ENCODE measurements at regions not wholly inside any gene's neighbourhood (a gene's known extent, or its start where the extent isn't known, plus 50 kb on each side); places are given as distances from the start of the nearest gene placed in this dataset.

DNA sequence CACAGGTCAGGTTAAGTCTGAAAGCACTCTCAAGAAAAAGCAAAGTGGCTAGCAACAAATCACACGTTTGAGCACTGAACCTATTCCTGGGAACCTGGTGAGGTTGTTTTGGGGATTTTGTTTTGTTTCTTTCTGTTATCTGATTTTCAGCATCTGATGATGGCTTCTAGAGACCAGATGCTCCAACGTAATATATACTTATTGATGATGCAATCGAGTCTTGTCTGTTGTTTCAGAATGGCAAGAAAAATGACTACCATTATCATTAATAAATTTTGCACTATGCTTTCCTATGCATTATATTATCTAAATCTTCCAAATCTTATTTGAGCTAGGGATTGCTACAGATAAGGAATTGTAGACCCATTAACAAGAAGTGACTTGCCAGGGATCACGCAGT, 312.3 kb upstream of the FAT3 start:
- H3K9me2 ChIP-seq (replicated peaks; ENCODE audit: control insufficient read depth, low read length) = no peaks in the 10 kb centered on the region
- no peak overlapping the region for H3K4me3 ChIP-seq (ENCODE audit: low read length)
- H3K36me3 ChIP-seq (ENCODE audit: control insufficient read depth, low read length) = no peaks in the 10 kb centered on the region
- H4K20me1 ChIP-seq (ENCODE audit: control insufficient read depth, insufficient read depth, low read depth, low read length) = no peaks in the 10 kb centered on the region
- no peaks in the 10 kb centered on the region for H3F3A ChIP-seq (ENCODE audit: control insufficient read depth, insufficient read depth)
- TF ChIP-seq, protein P1, sequence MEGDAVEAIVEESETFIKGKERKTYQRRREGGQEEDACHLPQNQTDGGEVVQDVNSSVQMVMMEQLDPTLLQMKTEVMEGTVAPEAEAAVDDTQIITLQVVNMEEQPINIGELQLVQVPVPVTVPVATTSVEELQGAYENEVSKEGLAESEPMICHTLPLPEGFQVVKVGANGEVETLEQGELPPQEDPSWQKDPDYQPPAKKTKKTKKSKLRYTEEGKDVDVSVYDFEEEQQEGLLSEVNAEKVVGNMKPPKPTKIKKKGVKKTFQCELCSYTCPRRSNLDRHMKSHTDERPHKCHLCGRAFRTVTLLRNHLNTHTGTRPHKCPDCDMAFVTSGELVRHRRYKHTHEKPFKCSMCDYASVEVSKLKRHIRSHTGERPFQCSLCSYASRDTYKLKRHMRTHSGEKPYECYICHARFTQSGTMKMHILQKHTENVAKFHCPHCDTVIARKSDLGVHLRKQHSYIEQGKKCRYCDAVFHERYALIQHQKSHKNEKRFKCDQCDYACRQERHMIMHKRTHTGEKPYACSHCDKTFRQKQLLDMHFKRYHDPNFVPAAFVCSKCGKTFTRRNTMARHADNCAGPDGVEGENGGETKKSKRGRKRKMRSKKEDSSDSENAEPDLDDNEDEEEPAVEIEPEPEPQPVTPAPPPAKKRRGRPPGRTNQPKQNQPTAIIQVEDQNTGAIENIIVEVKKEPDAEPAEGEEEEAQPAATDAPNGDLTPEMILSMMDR (IDR thresholded peaks at IDR 0.05; ENCODE audit: low read depth, low read length, poor library complexity, severe bottlenecking) = no peak
- no peak for TF ChIP-seq EZH2phosphoT487 (IDR thresholded peaks at IDR 0.05; ENCODE audit: borderline replicate concordance, low read length)
- no peaks in the 10 kb centered on the region for H3K4me1 ChIP-seq (ENCODE audit: control insufficient read depth, low read length)
- H3K27me3 ChIP-seq (ENCODE audit: control insufficient read depth, low read length) = no peaks in the 10 kb centered on the region
- H3K79me2 ChIP-seq (ENCODE audit: control insufficient read depth, low read length) = no peaks in the 10 kb centered on the region
- H3K27ac ChIP-seq (ENCODE audit: low read depth, low read length) = no peak overlapping the region
- no peak overlapping the region for H3K4me2 ChIP-seq (ENCODE audit: low read length)
- H3K9me3 ChIP-seq (ENCODE audit: control insufficient read depth, insufficient read depth, low read length) = no peaks in the 10 kb centered on the region; the same call in 1 of the 2 replicates

DNA sequence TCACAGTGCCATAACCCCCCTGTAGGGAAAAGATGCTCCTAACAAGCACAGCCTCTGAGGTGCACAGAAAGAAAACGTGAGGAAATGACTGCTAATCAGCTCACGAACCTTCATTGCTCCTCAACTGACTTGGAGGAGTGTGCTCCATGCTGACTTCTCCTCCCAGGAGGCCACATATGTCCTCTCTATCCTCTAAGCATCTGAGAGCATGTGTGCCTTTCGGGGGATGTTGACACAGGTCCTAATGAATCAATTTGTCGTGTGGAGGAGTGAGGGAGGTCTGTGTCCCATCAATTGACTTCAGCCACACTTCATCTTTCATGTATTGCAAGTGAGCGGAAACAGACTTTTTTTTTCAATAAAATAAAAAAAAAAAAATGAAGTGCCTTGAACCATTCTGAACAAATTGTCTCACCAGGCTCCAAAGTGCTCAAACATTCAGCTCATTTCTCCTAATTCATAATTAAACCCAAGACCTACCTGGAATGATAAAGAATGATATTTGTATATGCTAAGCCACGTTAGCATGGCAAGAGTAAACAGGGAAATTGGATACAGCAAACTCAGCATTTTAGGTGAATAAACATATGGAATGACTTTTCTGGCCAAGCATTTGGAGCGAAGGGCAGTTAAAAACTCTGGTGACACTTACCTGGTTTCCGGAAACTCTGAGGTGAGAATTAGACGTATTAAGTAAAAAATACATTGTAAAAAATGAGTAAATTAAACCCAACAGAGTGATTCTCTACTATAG, 317.6 kb upstream of the FAT3 start:
- no peak overlapping the region for H3K4me2 ChIP-seq (ENCODE audit: low read length)
- no peaks in the 10 kb centered on the region for H4K20me1 ChIP-seq (ENCODE audit: control insufficient read depth, insufficient read depth, low read depth, low read length)
- no peaks in the 10 kb centered on the region for H3K9me3 ChIP-seq (ENCODE audit: control insufficient read depth, insufficient read depth, low read length)
- no peak overlapping the region for H3K4me3 ChIP-seq (ENCODE audit: low read length)
- H3F3A ChIP-seq (ENCODE audit: control insufficient read depth, insufficient read depth) = no peaks in the 10 kb centered on the region
- H3K79me2 ChIP-seq (ENCODE audit: control insufficient read depth, low read length) = no peaks in the 10 kb centered on the region
- no peaks in the 10 kb centered on the region for H3K27me3 ChIP-seq (ENCODE audit: control insufficient read depth, low read length)
- no peaks in the 10 kb centered on the region for H3K4me1 ChIP-seq (ENCODE audit: control insufficient read depth, low read length)
- TF ChIP-seq EZH2phosphoT487 (IDR thresholded peaks at IDR 0.05; ENCODE audit: borderline replicate concordance, low read length) = no peak
- TF ChIP-seq, protein P1 (IDR thresholded peaks at IDR 0.05; ENCODE audit: low read depth, low read length, poor library complexity, severe bottlenecking) = no peak
- no peak overlapping the region for H3K27ac ChIP-seq (ENCODE audit: low read depth, low read length)
- no peaks in the 10 kb centered on the region for H3K36me3 ChIP-seq (ENCODE audit: control insufficient read depth, low read length)
- no peaks in the 10 kb centered on the region for H3K9me2 ChIP-seq (replicated peaks; ENCODE audit: control insufficient read depth, low read length)

DNA sequence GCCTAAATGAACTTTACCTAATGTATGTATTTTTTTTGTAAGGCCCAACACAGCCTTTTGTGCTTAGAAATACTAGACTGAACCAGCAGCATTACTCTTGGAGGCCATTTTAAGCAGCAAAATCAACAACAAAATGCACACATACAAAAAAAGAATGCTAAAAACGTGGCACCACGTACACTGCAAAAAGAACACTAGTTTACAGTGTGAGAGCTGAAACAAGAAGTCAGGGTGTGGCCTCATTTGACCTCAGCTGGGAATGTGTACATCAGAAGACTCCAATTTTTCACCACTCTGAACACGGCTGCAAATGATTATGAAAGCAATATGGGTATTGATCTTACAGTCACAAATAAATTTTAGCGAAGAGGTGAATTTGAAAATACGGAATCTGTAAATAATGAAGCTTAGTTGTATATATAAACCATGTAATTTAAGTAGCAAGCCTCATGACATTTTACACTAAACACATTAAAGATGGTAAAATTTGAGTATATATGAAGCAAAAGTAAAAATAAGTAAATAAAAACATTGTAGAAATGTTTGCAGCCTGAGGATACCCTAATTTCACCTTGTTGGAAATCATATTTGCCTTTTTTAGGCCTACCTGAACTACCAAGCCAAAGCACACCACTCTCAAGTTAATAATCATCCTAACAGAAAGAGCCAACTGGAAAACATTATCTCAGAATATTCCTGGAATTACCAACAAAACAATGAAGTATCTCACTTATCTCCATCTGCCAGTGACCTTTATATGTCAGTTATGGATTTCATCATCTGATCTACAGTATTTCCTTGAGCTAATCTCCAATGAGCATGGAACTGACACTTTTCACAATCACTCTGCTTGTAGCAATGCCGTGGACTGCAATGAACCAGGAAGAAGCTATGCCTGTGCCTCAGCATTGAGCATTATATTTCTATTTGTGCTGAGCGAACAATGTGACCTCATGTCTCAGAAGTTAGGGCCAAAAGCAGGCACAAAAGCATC, 319.5 kb upstream of the FAT3 start:
- Histone ChIP-seq H3F3A (ENCODE audit: control insufficient read depth, insufficient read depth) (no peaks in the 10 kb centered on the region), H4K20me1 (ENCODE audit: control insufficient read depth, insufficient read depth, low read depth, low read length) (no peaks in the 10 kb centered on the region), H3K9me3 (ENCODE audit: control insufficient read depth, insufficient read depth, low read length) (no peaks in the 10 kb centered on the region), H3K4me2 (ENCODE audit: low read length) (no peak overlapping the region), H3K4me3 (ENCODE audit: low read length) (no peak overlapping the region), H3K4me1 (ENCODE audit: control insufficient read depth, low read length) (no peaks in the 10 kb centered on the region), H3K27me3 (ENCODE audit: control insufficient read depth, low read length) (no peaks in the 10 kb centered on the region), H3K9me2 (replicated peaks; ENCODE audit: control insufficient read depth, low read length) (no peaks in the 10 kb centered on the region), H3K79me2 (ENCODE audit: control insufficient read depth, low read length) (no peaks in the 10 kb centered on the region), H3K27ac (ENCODE audit: low read depth, low read length) (no peak overlapping the region), H3K36me3 (ENCODE audit: control insufficient read depth, low read length) (no peaks in the 10 kb centered on the region)
- TF ChIP-seq EZH2phosphoT487 (IDR thresholded peaks at IDR 0.05; ENCODE audit: borderline replicate concordance, low read length) = no peak
- TF ChIP-seq, protein P1 (IDR thresholded peaks at IDR 0.05; ENCODE audit: low read depth, low read length, poor library complexity, severe bottlenecking) = no peak

Measured in DOHH2 (cell line).